BLaER1 treated with 17β-estradiol and CSF1 and Interleukin-3, amounts not matched to agents 10 nM and 100 nM (cell line): ENCODE measurements at regions not wholly inside any gene's neighbourhood (a gene's known extent, or its start where the extent isn't known, plus 50 kb on each side); places are given as distances from the start of the nearest gene placed in this dataset.

Experiments
- H3K27ac ChIP-seq, 11 experiments: shearing (Covaris generic); formaldehyde crosslinking; 2 replicates each; pipeline ENCODE4 v1.8.1; 2022
- H3K27me3 ChIP-seq, 11 experiments: shearing (Covaris generic); formaldehyde crosslinking; 2 replicates each; pipeline ENCODE4 v1.8.1; 2022
- H3K36me3 ChIP-seq, 11 experiments: shearing (Covaris generic); formaldehyde crosslinking; 2 replicates each; pipeline ENCODE4 v1.8.1; 2022
- H3K4me1 ChIP-seq, 10 experiments: shearing (Covaris generic); formaldehyde crosslinking; 2 replicates each; pipeline ENCODE4 v1.8.1; 2022
- H3K4me2 ChIP-seq, 11 experiments: shearing (Covaris generic); formaldehyde crosslinking; 2 replicates each; pipeline ENCODE4 v1.8.1; 2022
- H3K4me3 ChIP-seq, 10 experiments: shearing (Covaris generic); formaldehyde crosslinking; 2 replicates each; pipeline ENCODE4 v1.8.1; 2022
- H3K9ac ChIP-seq, 11 experiments: shearing (Covaris generic); formaldehyde crosslinking; 2 replicates each; pipeline ENCODE4 v1.8.1; 2022
- H3K9me3 ChIP-seq, 11 experiments: shearing (Covaris generic); formaldehyde crosslinking; replicated peaks in 1 of 11; 2 replicates each; pipeline ENCODE4 v1.8.1; 2022
- H4K20me1 ChIP-seq, 11 experiments: shearing (Covaris generic); formaldehyde crosslinking; 2 replicates each; pipeline ENCODE4 v1.8.1; 2022
- Cebpa-rat ChIP-seq, 11 experiments: shearing (Covaris generic); IDR thresholded peaks; 2 replicates each; pipeline ENCODE4 v1.8.1; 2022

DNA sequence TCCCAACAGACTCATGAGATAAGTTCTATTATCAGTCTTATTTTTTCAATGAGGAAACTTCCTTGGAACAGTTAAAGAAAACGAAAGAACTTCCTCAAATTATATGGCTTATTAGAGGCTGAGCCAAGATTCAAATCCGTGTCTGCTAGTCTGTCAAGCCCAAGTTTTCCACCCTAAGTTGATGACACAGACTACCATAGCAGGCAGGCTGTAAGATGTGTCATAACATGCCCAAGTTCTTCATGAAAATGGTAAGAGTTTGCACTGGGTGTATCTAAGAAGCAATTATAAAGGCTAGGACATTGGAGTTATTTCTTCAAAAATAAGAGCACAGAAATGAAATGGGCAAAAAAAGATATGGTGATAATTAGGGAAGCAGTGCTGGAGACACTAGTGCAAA, 634.5 kb downstream of the BRINP1 start:
- H4K20me1 ChIP-seq, result no peaks in the 10 kb centered on the region
- H3K27ac ChIP-seq, result no peak overlapping the region
- H3K9me3 ChIP-seq, result peaks cover 20 to 33% (median 25%) of the 10 kb centered on the region in 11 experiments
- no peak overlapping the region for H3K4me2 ChIP-seq
- no peak overlapping the region for H3K9ac ChIP-seq
- TF ChIP-seq Cebpa-rat (IDR thresholded peaks at IDR 0.05), result no peak
- no peak overlapping the region for H3K4me3 ChIP-seq
- H3K36me3 ChIP-seq, result peaks cover 0 to 8% (median 0%) of the 10 kb centered on the region in 11 experiments; a peak in 2 of 22 replicates
- no peaks in the 10 kb centered on the region for H3K27me3 ChIP-seq
- no peaks in the 10 kb centered on the region for H3K4me1 ChIP-seq

GRCh38 chr9:118736406-118736805, 632.8 kb downstream of the BRINP1 start:
- no peak overlapping the region for H3K9ac ChIP-seq
- no peak for TF ChIP-seq Cebpa-rat (IDR thresholded peaks at IDR 0.05)
- H3K4me3 ChIP-seq, result no peak overlapping the region
- no peaks in the 10 kb centered on the region for H4K20me1 ChIP-seq
- peaks cover 0 to 8% (median 0%) of the 10 kb centered on the region in 11 experiments; a peak in 2 of 22 replicates for H3K36me3 ChIP-seq
- no peaks in the 10 kb centered on the region for H3K4me1 ChIP-seq
- no peak overlapping the region for H3K27ac ChIP-seq
- H3K9me3 ChIP-seq, result peaks cover 20 to 33% (median 25%) of the 10 kb centered on the region in 11 experiments
- H3K4me2 ChIP-seq, result no peak overlapping the region
- no peaks in the 10 kb centered on the region for H3K27me3 ChIP-seq

DNA sequence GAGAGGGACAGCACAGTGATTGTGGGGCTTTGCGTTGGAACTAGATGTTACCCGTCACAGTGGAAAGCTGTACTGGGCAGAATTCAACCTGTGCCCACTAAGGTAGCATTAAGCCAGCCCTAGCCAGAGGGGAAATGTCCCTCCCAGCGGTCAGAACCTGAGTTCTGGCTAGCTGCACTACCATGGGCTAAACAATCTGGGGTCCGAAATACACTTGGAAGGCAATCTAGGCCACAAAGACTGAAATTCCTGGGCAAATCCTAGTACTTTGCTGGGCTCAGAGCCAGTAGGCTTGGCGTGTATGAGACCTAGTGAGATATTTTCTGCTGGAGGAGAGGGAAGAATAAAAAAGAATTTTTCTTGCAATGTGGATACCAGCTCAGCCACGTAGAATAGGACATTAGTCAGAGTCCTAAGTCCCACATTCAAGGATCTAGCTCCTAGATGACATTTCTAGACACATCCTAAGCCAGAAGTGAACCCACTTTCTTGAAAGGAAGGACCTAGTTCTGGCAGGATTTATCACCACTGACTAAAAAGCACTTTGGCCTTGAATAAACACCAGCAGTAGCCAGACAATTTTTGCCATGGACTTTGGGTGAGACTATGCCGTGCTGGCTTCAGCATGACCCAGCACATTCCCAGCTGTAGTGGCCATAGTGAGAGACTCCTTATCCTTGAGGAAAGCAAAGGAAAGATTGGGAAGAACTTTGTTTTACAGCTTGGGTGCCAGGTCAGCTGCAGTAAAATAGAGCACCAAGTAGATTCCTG, 618.0 kb downstream of the BRINP1 start:
- no peaks in the 10 kb centered on the region for H3K27me3 ChIP-seq
- no peak overlapping the region for H3K4me2 ChIP-seq
- H3K27ac ChIP-seq, result no peak overlapping the region
- no peak overlapping the region for H3K9ac ChIP-seq
- TF ChIP-seq Cebpa-rat (IDR thresholded peaks at IDR 0.05), result no peak
- H3K36me3 ChIP-seq, result no peaks in the 10 kb centered on the region
- H3K4me3 ChIP-seq, result no peak overlapping the region
- no peaks in the 10 kb centered on the region for H4K20me1 ChIP-seq
- H3K4me1 ChIP-seq, result no peaks in the 10 kb centered on the region
- H3K9me3 ChIP-seq, result peaks cover 0 to 24% (median 10%) of the 10 kb centered on the region in 11 experiments; a peak in 12 of 22 replicates

DNA sequence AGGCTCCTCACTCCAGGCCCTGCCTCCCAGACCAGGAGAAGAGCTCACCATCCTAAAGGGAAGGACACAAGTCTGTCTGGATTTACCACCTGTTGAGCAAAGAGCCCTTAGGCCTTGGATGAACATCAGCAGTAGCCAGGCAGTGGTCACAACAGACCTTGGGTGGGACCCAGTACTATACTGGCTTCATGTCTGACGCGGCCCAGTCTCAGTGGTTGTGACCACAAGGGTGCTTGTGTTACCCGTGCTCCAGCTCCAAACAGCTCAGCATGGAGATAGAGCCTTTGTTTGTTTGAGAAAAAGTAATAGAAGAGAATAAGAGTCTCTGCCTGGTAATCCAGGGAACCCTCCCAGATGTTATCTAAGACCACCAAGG, 617.4 kb downstream of the BRINP1 start:
- H3K9me3 ChIP-seq, result peaks cover 0 to 24% (median 10%) of the 10 kb centered on the region in 11 experiments; a peak in 12 of 22 replicates
- no peaks in the 10 kb centered on the region for H3K4me1 ChIP-seq
- no peaks in the 10 kb centered on the region for H3K36me3 ChIP-seq
- TF ChIP-seq Cebpa-rat (IDR thresholded peaks at IDR 0.05), result no peak
- no peak overlapping the region for H3K9ac ChIP-seq
- no peak overlapping the region for H3K27ac ChIP-seq
- H3K27me3 ChIP-seq, result no peaks in the 10 kb centered on the region
- no peak overlapping the region for H3K4me3 ChIP-seq
- no peak overlapping the region for H3K4me2 ChIP-seq
- H4K20me1 ChIP-seq, result no peaks in the 10 kb centered on the region

- TF ChIP-seq Cebpa-rat (IDR thresholded peaks at IDR 0.05), result no peak
- no peaks in the 10 kb centered on the region for H3K27me3 ChIP-seq
- peaks cover 0 to 12% (median 0%) of the 10 kb centered on the region in 11 experiments; a peak in 2 of 22 replicates for H3K9me3 ChIP-seq
- H3K4me1 ChIP-seq, result no peaks in the 10 kb centered on the region
- H3K27ac ChIP-seq, result no peak overlapping the region
- no peak overlapping the region for H3K4me2 ChIP-seq
- H4K20me1 ChIP-seq, result no peaks in the 10 kb centered on the region
- H3K4me3 ChIP-seq, result no peak overlapping the region
- no peak overlapping the region for H3K9ac ChIP-seq
- no peaks in the 10 kb centered on the region for H3K36me3 ChIP-seq
Measured at GRCh38 chr9:118761016-118761790, 608.0 kb downstream of the BRINP1 start.

GRCh38 chr9:118767571-118767970, 601.7 kb downstream of the BRINP1 start:
- H3K27ac ChIP-seq, result no peak overlapping the region
- no peaks in the 10 kb centered on the region for H3K36me3 ChIP-seq
- H3K9ac ChIP-seq, result no peak overlapping the region
- no peaks in the 10 kb centered on the region for H3K27me3 ChIP-seq
- TF ChIP-seq Cebpa-rat (IDR thresholded peaks at IDR 0.05), result no peak
- no peaks in the 10 kb centered on the region for H3K4me1 ChIP-seq
- no peak overlapping the region for H3K4me3 ChIP-seq
- no peaks in the 10 kb centered on the region for H4K20me1 ChIP-seq
- no peak overlapping the region for H3K4me2 ChIP-seq
- H3K9me3 ChIP-seq, result no peaks in the 10 kb centered on the region

GRCh38 chr9:118782790-118783463, 586.3 kb downstream of the BRINP1 start:
- H3K4me1 ChIP-seq, result no peaks in the 10 kb centered on the region
- H3K4me2 ChIP-seq, result no peak overlapping the region
- no peak overlapping the region for H3K9ac ChIP-seq
- H3K9me3 ChIP-seq, result no peaks in the 10 kb centered on the region
- TF ChIP-seq Cebpa-rat (IDR thresholded peaks at IDR 0.05), result no peak
- no peak overlapping the region for H3K4me3 ChIP-seq
- H3K36me3 ChIP-seq, result no peaks in the 10 kb centered on the region
- no peak overlapping the region for H3K27ac ChIP-seq
- H4K20me1 ChIP-seq, result no peaks in the 10 kb centered on the region
- no peaks in the 10 kb centered on the region for H3K27me3 ChIP-seq

DNA sequence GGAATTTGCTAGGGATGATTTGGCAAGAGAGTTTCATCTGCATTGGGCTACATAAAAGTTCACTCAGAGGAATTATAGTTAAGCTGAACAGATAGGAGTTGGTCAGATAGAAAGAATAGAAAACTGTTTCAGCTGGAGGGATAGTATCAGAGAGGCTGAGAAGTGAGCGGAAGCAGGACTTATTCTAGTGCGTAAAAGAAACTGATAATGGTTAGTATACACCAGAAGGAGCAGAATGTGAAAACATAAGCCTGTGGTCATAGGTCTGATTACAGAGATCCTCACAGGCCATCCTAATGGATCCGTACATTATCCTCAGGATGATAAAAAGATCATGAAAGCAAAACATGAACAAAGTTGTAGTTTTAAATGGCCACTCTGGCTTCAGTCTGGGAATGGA, 585.2 kb downstream of the BRINP1 start:
- H3K27ac ChIP-seq, result no peak overlapping the region
- TF ChIP-seq Cebpa-rat (IDR thresholded peaks at IDR 0.05), result no peak
- no peaks in the 10 kb centered on the region for H3K9me3 ChIP-seq
- no peaks in the 10 kb centered on the region for H4K20me1 ChIP-seq
- no peak overlapping the region for H3K9ac ChIP-seq
- H3K4me3 ChIP-seq, result no peak overlapping the region
- no peaks in the 10 kb centered on the region for H3K27me3 ChIP-seq
- H3K4me2 ChIP-seq, result no peak overlapping the region
- H3K4me1 ChIP-seq, result no peaks in the 10 kb centered on the region
- H3K36me3 ChIP-seq, result no peaks in the 10 kb centered on the region

DNA sequence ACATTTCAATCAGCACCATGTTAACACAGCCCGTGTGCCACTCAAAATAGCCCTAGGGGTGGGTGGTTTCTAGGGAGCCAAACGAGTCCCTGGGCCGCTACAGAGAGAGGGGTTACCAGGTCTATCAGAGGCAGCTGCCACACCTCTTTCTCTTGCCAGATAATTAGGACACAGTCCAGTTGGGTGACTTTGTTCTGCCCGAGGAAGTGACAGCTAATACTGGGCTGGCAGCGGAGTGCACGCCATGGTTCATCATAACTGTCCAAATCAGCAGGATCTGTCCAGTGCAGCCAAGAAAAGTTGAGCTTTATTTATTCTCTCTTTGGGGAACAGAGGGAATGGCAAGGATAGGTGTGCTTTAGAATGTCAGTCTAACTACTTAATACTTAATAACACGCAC, 583.8 kb downstream of the BRINP1 start:
- Histone ChIP-seq H3K4me3 (no peak overlapping the region), H3K9ac (no peak overlapping the region), H3K9me3 (no peaks in the 10 kb centered on the region), H3K27ac (no peak overlapping the region), H3K4me1 (no peaks in the 10 kb centered on the region), H4K20me1 (no peaks in the 10 kb centered on the region), H3K4me2 (no peak overlapping the region), H3K36me3 (no peaks in the 10 kb centered on the region), H3K27me3 (no peaks in the 10 kb centered on the region)
- TF ChIP-seq Cebpa-rat (IDR thresholded peaks at IDR 0.05), result no peak
